Tongue (tissue), 1 donor: ENCODE measurements at regions not wholly inside any gene's neighbourhood (a gene's known extent, or its start where the extent isn't known, plus 50 kb on each side); places are given as distances from the start of the nearest gene placed in this dataset.
"Not testable (repeated sequence)": the region's sequence is repeated elsewhere in the genome, so short reads cannot be mapped to it uniquely, and the experiment has no call there.

ENCODE experiments used
- DNase-seq: peaks from one replicate; pipeline ENCODE4 v3.0.0-alpha.2; 2015

DNA sequence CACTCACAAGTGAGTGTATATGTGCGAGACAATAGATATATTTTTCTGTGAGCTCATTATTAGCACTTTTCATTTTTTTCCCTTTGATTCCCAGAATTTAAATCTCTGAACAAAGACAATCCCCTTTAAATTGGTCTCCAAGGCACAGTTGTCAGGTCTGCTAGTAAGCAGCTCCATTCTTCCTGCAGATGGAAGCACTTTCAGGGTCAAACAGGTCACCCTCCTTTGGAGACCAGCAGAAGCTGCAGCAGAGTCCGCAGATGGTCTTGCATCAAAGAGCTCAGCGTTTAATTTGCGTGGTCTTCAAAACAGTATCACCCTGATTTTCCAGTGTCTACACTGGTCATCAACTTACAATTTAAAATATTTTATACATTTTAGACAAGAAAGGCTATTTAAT lies 543.8 kb downstream of the ARL4A start:
- no peak for DNase-seq

DNA sequence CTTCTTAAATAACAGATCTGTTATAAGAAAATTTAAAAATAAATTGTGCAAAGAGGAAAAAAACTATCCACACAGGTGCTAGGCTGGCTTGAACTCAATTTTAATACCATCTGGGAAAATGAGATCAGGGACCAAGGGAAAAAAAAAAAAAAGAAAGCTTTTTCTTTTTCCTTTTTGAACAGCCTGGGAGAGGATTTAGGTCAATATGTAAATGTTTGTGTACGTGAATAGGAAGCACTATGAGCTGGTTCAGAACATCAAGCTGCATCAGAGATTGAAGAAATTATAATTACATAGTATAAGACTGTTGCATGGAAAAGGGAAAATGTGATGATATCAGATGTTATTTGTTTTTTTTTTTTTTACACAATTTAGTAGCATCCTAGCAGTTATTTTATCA lies 548.0 kb downstream of the ARL4A start:
- no peak for DNase-seq

- peak; percentile 5 for DNase-seq
These were observed 548.6 kb downstream of the ARL4A start for GRCh38 chr7:13236026-13236425.

- DNase-seq, result no peak
These were observed 552.9 kb downstream of the ARL4A start for GRCh38 chr7:13240349-13240748.

GRCh38 chr7:13241416-13241815 lies 554.0 kb downstream of the ARL4A start:
- no peak for DNase-seq

DNA sequence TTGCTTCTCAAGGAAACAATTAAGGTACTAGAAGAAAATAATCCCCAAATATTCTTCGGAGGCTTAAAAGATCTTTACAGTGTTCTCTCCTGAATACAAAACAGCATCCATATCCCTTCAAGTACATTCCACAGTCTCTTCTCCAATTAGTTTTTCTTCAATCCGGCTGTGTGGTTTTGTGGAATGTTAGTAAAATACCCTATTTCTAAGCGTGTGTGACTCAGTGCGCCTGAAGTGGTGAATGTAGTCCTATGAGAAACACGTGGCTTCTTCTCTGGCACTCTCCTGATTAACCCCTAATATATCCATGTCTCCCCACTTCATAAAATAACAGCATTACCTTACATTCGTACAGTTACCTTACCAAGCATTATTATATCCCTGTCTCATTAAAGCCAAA lies 570.2 kb downstream of the ARL4A start:
- no peak for DNase-seq

GRCh38 chr7:13258386-13258785 lies 571.0 kb downstream of the ARL4A start:
- DNase-seq, result no peak

DNA sequence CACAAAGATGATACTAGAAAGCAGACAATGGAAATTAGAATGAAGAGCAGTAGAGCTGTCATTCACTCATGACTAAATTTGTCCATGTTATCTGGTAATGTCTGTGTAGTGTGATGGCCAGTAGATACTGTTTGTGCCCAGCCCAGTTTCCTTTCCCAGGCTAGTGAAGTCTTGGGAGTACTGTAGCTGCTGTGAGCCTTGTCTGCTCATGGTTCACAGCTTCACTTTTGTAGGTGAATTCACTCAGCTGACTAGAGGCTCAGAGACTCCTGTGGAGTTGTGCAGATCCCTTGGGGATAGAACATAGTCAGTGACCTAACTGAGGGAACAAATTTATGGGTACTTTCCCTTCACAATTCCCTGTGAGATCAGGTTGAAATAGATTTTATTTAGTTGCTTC lies 572.5 kb downstream of the ARL4A start:
- no peak for DNase-seq

DNA sequence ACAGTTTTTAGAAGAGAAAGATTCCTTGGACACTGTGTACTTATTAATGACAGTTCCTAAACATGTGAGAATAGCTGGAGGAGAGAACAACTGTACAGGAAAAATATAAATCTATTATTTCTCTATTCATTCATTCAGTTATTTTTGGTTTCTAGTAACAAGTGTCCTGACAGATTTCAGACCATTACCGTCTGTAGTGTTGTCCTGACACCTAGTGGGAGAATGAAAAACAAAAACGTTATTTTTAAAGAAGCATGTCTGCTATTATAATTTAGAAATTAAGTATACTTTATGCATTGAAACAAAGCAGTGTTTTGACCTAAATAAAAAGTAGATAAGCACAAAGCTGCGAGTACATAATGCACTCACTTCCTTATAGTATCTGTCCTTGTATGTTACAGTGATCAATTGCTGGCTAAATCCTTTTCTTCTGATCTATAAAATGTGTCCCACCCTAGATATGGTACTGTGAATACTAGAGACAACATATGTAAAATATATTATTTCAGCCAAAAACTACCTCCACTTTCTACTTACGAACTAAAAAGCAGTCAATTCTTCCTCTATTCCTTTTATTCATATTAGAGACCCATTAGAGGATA lies 575.6 kb downstream of the ARL4A start:
- DNase-seq, result peak; percentile 69

GRCh38 chr7:13265271-13265670 lies 577.8 kb downstream of the ARL4A start:
- no peak for DNase-seq

GRCh38 chr7:13274205-13274604 lies 586.8 kb downstream of the ARL4A start:
- not testable (repeated sequence) for DNase-seq

DNA sequence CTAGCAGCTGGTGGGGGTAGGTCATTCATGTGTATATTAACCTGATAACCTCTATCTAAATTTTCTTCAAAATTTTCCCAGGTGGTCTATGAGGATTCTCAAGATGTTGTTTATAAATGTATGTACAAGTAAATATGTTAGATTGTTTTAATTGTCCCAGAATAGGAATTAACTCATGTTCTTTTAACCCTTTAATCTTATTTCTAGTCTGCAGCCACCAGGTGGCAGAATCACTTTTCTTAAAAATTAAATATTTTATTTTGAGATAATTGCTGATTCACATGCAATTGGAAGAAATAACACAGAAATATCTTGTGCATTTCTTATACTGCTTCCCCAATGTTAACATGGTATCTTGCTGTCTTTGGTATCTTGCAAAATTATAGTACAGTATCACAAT lies 589.5 kb downstream of the ARL4A start:
- no peak for DNase-seq

DNA sequence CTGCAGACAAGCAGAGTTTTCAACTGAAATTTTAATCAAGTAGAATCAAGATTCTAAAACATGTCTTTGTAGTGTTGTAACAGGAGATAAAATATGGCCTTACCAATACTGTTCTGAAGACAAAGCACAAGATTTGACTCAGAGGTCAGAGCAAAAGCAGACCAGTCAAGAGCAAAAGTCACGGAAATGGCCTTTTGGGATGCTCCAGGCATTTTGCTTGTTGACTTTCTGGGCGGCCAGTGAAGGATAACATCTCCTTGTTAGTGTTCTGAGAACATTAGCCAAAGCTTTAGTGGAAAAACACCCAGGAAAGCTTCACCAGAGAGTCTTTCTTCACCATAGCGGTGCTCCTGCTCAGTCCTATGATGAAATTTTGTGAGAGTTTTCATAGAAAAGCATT lies 590.6 kb downstream of the ARL4A start:
- no peak for DNase-seq

DNA sequence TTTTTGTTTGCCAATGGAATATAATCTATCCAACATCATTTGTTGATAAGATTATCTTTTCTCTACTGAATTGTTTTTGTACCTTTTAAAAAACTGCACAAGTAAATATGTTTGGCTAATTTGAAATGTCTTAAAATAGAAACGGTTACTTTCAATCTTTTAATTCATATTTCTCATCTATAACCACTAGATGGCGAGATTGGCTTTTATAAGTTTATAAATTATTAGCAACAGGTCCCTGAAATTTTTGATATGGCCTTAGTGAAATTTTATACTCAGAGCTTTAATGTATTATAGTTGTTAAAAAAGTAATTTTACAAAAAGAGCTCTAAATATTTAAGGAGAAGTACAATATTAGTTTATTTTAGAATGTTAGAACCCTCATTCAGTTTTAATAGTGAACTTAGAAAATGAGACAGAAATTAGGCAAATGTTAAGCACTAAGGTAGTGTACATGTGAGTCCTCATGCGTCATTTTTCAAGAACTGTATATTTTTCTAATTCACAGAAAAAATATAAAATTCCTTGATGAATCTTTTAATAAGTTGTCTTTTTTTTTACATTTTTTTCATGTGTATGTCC lies 592.5 kb downstream of the ARL4A start:
- DNase-seq, result peak; percentile 69

DNA sequence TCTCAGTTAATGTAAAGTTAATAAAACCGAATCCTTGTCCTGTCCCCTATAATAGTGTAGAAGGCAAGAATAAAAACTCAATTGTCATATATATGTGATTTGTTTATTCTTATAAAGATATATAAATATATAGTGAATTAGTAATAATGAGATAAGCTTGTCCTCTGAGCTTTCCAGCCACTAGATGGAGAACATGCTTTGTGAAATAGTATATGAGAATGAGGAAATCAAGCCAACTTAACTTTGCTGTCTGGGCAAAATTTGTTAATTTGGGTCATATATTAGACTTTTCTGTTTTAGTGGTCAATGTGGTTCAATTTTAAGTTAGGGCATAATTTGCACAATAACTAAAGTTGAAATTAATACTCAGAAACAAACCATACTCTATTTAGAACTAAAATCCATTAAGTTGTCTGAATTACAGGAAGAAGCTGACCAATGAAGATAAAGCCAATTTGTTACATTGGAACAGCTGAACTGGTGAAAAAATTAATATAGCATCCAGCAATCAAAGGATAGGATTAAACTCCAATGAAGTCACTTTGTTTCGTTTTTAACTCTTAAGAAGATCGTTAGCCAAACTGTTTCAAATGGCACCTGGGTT lies 595.0 kb downstream of the ARL4A start:
- peak; percentile 55 for DNase-seq

DNA sequence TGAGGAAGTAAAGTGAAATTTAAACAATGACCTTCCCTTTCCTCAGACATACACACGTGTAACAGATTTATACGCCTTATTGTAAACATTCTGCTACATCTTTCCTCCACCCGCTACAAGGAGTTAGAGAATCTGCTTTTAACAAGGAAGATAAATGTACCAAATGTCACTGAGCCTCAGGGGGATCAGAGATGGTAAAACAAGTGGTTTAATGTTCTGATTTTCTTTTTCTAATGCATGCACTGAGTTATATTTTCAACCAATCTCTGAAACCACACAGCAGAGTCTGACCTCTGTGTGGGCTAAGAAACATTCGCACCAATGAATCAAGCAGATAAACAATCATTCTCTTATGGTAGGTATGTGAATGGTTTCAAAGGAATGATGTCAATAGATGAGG lies 599.5 kb downstream of the ARL4A start:
- no peak for DNase-seq

GRCh38 chr7:13288516-13288915 lies 601.1 kb downstream of the ARL4A start:
- DNase-seq, result no peak

DNA sequence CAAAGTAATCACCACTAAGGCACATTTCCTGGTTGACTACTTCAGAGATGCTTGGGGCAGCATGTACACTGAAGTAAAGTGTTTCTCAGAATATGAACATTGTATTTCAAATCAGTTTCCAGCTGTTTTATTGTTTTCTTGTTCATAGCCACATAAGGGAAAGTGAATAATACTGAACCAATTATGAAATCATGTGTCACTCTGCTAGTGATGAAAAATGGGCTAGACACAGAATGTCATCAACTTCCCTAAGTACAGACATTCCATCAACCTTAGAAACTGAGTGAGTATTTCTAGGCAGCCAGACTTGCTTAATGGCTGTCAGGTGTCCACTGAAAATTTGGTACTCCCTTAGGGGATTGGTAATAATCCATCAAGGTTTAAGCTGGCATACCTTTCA lies 603.5 kb downstream of the ARL4A start:
- no peak for DNase-seq

- DNase-seq, result peak; percentile 27
These were observed 606.0 kb downstream of the ARL4A start for GRCh38 chr7:13293264-13294002.

GRCh38 chr7:13307040-13307439 lies 619.6 kb downstream of the ARL4A start:
- DNase-seq, result no peak

DNA sequence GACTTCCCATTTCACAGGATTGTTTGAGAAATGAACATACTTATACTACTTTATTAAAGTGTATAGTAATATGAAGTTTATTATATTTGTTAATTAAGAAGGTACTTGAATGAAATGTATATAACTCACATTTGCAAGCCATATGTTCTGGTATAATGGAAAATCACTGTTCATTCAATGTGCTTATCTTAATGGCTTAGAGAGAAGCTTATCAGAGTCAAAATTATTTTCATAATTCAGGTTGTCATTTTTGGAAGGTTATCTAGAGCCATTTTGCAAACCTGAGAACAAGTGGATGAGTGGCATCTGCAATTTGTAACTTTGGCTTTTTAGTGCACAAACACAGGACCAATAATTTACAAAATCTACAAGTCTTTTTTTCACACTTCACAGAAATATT lies 621.0 kb downstream of the ARL4A start:
- DNase-seq, result no peak

DNA sequence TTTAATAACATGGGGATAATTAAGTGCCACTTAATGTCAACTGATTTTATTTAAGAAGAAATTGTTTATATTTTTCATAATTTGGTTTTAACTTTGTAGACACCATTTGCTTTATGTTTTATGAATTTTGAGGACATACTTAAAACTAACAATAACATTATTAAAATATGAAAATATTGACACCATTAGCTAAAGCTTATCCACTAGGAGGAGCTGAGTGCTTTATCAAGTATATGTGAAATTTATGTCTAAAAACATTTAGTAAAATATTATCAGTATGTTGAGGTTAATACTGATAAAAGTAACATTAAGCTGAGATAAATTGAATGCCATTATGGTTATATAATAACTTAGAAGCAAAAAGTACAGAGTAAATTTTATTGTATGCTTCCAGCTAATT lies 622.1 kb downstream of the ARL4A start:
- DNase-seq, result no peak

DNA sequence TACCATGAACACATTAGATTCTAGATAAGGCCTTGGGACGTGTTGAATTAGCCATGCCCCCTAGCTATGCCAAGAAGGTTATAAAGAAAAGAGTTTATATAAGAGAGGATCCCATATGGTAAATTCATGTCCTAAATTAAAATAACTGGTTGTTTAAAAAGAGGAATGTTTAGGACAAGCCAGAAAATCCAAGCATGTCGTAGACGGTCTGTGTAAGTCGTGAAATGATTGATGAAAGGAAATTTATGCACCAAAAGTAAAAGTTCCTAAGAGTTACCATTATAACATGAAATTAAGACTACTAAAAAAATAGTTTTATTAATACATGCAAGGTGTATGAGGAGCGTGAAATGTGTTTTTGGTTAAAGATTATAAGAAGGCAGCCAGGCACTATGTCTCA lies 624.9 kb downstream of the ARL4A start:
- DNase-seq, result no peak

DNA sequence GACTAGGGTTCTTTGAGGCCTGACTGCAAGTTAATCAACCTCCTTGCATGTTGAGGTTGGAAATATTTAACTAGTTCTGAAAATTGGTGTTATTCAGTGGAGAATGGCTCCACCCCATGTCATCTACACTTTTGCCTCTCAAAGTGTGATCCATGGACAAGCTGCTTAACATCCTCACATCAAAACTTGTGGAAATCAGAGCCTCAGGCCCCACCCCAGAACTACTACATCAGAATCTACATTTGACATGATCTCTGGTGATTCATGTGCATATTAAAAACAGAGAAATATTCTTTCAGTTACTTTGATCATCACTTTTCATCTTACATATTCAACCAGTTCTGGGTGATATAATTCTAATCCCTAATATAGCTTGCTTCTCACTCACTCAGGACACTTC lies 632.9 kb downstream of the ARL4A start:
- DNase-seq, result no peak
